OCI-LY3 (cell line): ENCODE measurements at regions not wholly inside any gene's neighbourhood (a gene's known extent, or its start where the extent isn't known, plus 50 kb on each side); places are given as distances from the start of the nearest gene placed in this dataset.

Source experiments
- EZH2phosphoT487 ChIP-seq: fragments of 200-600 bp; shearing (Covaris generic); IDR thresholded peaks from 2 replicates; pipeline ENCODE4 v1.6.1; 2018; ENCODE audit warnings: antibody characterized with exemption, mixed run types, low read depth
- TF ChIP-seq, protein P1 (sequence below): fragments of 200-600, 300-600 bp; sonication (generic); IDR thresholded peaks from 2 replicates; pipeline ENCODE4 v1.5.1; 2014; ENCODE audit warnings: antibody characterized with exemption, low read length, low read depth

DNA sequence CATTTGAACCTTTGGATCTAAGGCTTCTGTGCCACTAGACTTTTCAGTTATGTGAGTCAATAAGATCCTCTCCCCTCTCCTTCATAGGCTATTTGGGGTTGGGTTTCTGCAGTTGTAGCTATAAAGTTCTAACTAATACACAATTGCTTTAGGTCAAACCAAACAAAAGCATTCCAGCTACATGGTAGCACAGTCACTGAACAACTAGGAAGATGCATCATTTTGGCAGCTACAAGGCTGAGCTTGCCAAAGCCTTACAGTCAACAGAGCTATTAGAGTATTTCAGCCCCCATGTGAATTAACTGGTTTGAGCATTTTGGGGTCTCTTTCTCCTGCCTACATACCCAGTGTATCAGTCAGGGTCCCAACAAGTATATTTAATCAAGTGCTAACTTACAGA, 234.6 kb downstream of the ZNF608 start:
- TF ChIP-seq, protein P1, sequence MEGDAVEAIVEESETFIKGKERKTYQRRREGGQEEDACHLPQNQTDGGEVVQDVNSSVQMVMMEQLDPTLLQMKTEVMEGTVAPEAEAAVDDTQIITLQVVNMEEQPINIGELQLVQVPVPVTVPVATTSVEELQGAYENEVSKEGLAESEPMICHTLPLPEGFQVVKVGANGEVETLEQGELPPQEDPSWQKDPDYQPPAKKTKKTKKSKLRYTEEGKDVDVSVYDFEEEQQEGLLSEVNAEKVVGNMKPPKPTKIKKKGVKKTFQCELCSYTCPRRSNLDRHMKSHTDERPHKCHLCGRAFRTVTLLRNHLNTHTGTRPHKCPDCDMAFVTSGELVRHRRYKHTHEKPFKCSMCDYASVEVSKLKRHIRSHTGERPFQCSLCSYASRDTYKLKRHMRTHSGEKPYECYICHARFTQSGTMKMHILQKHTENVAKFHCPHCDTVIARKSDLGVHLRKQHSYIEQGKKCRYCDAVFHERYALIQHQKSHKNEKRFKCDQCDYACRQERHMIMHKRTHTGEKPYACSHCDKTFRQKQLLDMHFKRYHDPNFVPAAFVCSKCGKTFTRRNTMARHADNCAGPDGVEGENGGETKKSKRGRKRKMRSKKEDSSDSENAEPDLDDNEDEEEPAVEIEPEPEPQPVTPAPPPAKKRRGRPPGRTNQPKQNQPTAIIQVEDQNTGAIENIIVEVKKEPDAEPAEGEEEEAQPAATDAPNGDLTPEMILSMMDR: no peak
- TF ChIP-seq EZH2phosphoT487: no peak
